ENCODE measurements at regions not wholly inside any gene's neighbourhood (a gene's known extent, or its start where the extent isn't known, plus 50 kb on each side); places are given as distances from the start of the nearest gene placed in this dataset.

- TF ChIP-seq POLR2A (IDR thresholded peaks at IDR 0.05) (no peak), POLR2AphosphoS5 (IDR thresholded peaks at IDR 0.05) (no peak)
- TF ChIP-seq, protein P1, sequence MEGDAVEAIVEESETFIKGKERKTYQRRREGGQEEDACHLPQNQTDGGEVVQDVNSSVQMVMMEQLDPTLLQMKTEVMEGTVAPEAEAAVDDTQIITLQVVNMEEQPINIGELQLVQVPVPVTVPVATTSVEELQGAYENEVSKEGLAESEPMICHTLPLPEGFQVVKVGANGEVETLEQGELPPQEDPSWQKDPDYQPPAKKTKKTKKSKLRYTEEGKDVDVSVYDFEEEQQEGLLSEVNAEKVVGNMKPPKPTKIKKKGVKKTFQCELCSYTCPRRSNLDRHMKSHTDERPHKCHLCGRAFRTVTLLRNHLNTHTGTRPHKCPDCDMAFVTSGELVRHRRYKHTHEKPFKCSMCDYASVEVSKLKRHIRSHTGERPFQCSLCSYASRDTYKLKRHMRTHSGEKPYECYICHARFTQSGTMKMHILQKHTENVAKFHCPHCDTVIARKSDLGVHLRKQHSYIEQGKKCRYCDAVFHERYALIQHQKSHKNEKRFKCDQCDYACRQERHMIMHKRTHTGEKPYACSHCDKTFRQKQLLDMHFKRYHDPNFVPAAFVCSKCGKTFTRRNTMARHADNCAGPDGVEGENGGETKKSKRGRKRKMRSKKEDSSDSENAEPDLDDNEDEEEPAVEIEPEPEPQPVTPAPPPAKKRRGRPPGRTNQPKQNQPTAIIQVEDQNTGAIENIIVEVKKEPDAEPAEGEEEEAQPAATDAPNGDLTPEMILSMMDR (IDR thresholded peaks at IDR 0.05) = no peak
Measured at GRCh38 chr6:8352335-8352965, 82.9 kb downstream of the SLC35B3 start.

Data from prostate gland (tissue), 2 donors.